Keratinocyte (primary cell): ENCODE measurements at regions not wholly inside any gene's neighbourhood (a gene's known extent, or its start where the extent isn't known, plus 50 kb on each side); places are given as distances from the start of the nearest gene placed in this dataset.

ENCODE experiments used
- DNase-seq: peaks from one replicate; pipeline ENCODE4 v3.0.0-alpha.2; 2011; ENCODE audit warnings: low read depth, missing footprints, low spot score
- FAIRE-seq: peaks from 2 replicates; lab custom pipeline; 2011; peaks lifted over from hg19 to GRCh38; lab: Jason Lieb, UNC
- H2AFZ ChIP-seq: 2 replicates; pipeline ENCODE4 v1.6.0; 2012; ENCODE audit warnings: low read length, control low read depth, inconsistent platforms; ENCODE audit not compliant: control insufficient read depth
- H3K27ac ChIP-seq: 2 replicates; pipeline ENCODE4 v1.5.1; 2011; ENCODE audit warnings: low read length; ENCODE audit not compliant: control insufficient read depth, insufficient read depth
- H3K27me3 ChIP-seq: 3 replicates; pipeline ENCODE4 v1.6.0; 2011; ENCODE audit warnings: low read length; ENCODE audit not compliant: control insufficient read depth, insufficient read depth; ENCODE audit errors: extremely low read depth
- H3K36me3 ChIP-seq, 2 experiments: 2 replicates in 1 of 2; 3 replicates in 1 of 2; pipeline ENCODE4 v1.5.1; 2011; ENCODE audit warnings: low read length in 2 of 2, mild to moderate bottlenecking in 1 of 2; ENCODE audit not compliant: control insufficient read depth in 2 of 2, insufficient read depth in 2 of 2; ENCODE audit errors: extremely low read depth in 1 of 2
- H3K4me1 ChIP-seq: 3 replicates; pipeline ENCODE4 v1.5.1; 2011; ENCODE audit warnings: low read length; ENCODE audit not compliant: control insufficient read depth, insufficient read depth; ENCODE audit errors: extremely low read depth
- H3K4me2 ChIP-seq: 3 replicates; pipeline ENCODE4 v1.6.0; 2011; ENCODE audit warnings: low read depth, low read length; ENCODE audit not compliant: control insufficient read depth, insufficient read depth; ENCODE audit errors: extremely low read depth
- H3K4me3 ChIP-seq, 3 experiments: fragments of 200-600 bp in 1 of 3; sonication (generic) in 1 of 3; 2 replicates in 2 of 3; 3 replicates in 1 of 3; pipeline ENCODE4 v1.5.1; 2011 to 2016; ENCODE audit warnings: low read length in 3 of 3, mild to moderate bottlenecking in 3 of 3, control low read depth in 2 of 3, inconsistent platforms in 1 of 3, low read depth in 1 of 3, mixed read lengths in 1 of 3, mixed run types in 1 of 3, moderate library complexity in 1 of 3; ENCODE audit not compliant: control insufficient read depth in 2 of 3, insufficient read depth in 2 of 3; ENCODE audit errors: extremely low read depth in 1 of 3
- H3K79me2 ChIP-seq: 2 replicates; pipeline ENCODE4 v1.6.0; 2012; ENCODE audit warnings: low read length; ENCODE audit not compliant: control insufficient read depth, insufficient read depth
- H3K9ac ChIP-seq: 3 replicates; pipeline ENCODE4 v1.6.0; 2011; ENCODE audit warnings: low read length; ENCODE audit not compliant: control insufficient read depth, insufficient read depth; ENCODE audit errors: extremely low read depth
- H3K9me1 ChIP-seq: 3 replicates; pipeline ENCODE4 v1.6.0; 2011; ENCODE audit warnings: low read length; ENCODE audit not compliant: control insufficient read depth, insufficient read depth; ENCODE audit errors: extremely low read depth
- H3K9me3 ChIP-seq: 2 replicates; pipeline ENCODE4 v1.5.1; 2012; ENCODE audit warnings: low read depth, low read length; ENCODE audit not compliant: control insufficient read depth
- H4K20me1 ChIP-seq: 3 replicates; pipeline ENCODE4 v1.6.0; 2011; ENCODE audit warnings: low read length; ENCODE audit not compliant: control insufficient read depth, insufficient read depth; ENCODE audit errors: extremely low read depth
- EZH2 ChIP-seq: IDR thresholded peaks from one replicate; pipeline ENCODE4 v1.6.1; 2012; ENCODE audit warnings: inconsistent platforms, mild to moderate bottlenecking, low read length, moderate library complexity
- dilution Hi-C: fragments of 300-500 bp; cut with MboI; formaldehyde crosslinking; loops from one replicate; pipeline ENCODE4 v1.7.0; 2020; ENCODE audit warnings: low sequenced_read_pairs; ENCODE audit not compliant: extremely low pct_ligation_motif_present
- TF ChIP-seq, protein P1 (sequence below), 3 experiments: IDR thresholded peaks in 1 of 3; conservative IDR thresholded peaks in 1 of 3; optimal IDR thresholded peaks in 1 of 3; 2 replicates in 2 of 3; 3 replicates in 1 of 3; pipeline versions ENCODE3 to v1.5.1; 2011; ENCODE audit warnings: low read length in 3 of 3, mild to moderate bottlenecking in 3 of 3, moderate library complexity in 2 of 3, control low read depth in 1 of 3, inconsistent platforms in 1 of 3; ENCODE audit not compliant: insufficient read depth in 2 of 3; ENCODE audit errors: extremely low read depth in 1 of 3

GRCh38 chr10:117726596-117727295 is 184.2 kb downstream of the EMX2 start:
- TF ChIP-seq, protein P1, sequence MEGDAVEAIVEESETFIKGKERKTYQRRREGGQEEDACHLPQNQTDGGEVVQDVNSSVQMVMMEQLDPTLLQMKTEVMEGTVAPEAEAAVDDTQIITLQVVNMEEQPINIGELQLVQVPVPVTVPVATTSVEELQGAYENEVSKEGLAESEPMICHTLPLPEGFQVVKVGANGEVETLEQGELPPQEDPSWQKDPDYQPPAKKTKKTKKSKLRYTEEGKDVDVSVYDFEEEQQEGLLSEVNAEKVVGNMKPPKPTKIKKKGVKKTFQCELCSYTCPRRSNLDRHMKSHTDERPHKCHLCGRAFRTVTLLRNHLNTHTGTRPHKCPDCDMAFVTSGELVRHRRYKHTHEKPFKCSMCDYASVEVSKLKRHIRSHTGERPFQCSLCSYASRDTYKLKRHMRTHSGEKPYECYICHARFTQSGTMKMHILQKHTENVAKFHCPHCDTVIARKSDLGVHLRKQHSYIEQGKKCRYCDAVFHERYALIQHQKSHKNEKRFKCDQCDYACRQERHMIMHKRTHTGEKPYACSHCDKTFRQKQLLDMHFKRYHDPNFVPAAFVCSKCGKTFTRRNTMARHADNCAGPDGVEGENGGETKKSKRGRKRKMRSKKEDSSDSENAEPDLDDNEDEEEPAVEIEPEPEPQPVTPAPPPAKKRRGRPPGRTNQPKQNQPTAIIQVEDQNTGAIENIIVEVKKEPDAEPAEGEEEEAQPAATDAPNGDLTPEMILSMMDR (optimal IDR thresholded peaks at IDR 0.05 in 1 of 3, IDR thresholded peaks at IDR 0.05 in 1 of 3, conservative IDR thresholded peaks at IDR 0.05 in 1 of 3; ENCODE audit: extremely low read depth in 1 of 3, insufficient read depth in 2 of 3, low read length in 3 of 3), result no peak
- TF ChIP-seq EZH2, result no peak
- Histone ChIP-seq H3K4me2 (no peak overlapping the region), H3K4me3 (no peak overlapping the region), H3K9me1 (no peaks in the 10 kb centered on the region), H3K9ac (no peak overlapping the region), H4K20me1 (no peaks in the 10 kb centered on the region), H3K79me2 (no peaks in the 10 kb centered on the region), H3K27ac (no peak overlapping the region), H3K27me3 (peaks cover 10% of the 10 kb centered on the region), H3K9me3 (no peaks in the 10 kb centered on the region), H3K4me1 (no peaks in the 10 kb centered on the region), H2AFZ (no peak overlapping the region), H3K36me3 (no peaks in the 10 kb centered on the region)
- FAIRE-seq (no peak), DNase-seq (no peak)
- dilution Hi-C loops, result no loop called here

GRCh38 chr10:117727421-117727820 is 184.9 kb downstream of the EMX2 start:
- Histone ChIP-seq H3K4me2 (no peak overlapping the region), H3K4me3 (no peak overlapping the region), H3K9me1 (no peaks in the 10 kb centered on the region), H2AFZ (no peak overlapping the region), H3K27me3 (peaks cover 10% of the 10 kb centered on the region), H4K20me1 (no peaks in the 10 kb centered on the region), H3K79me2 (no peaks in the 10 kb centered on the region), H3K27ac (no peak overlapping the region), H3K36me3 (no peaks in the 10 kb centered on the region), H3K9me3 (no peaks in the 10 kb centered on the region), H3K4me1 (no peaks in the 10 kb centered on the region), H3K9ac (no peak overlapping the region)
- FAIRE-seq, result no peak
- no peak for DNase-seq
- dilution Hi-C loops, result no loop called here
- no peak for TF ChIP-seq EZH2
- TF ChIP-seq, protein P1 (optimal IDR thresholded peaks at IDR 0.05 in 1 of 3, IDR thresholded peaks at IDR 0.05 in 1 of 3, conservative IDR thresholded peaks at IDR 0.05 in 1 of 3; ENCODE audit: extremely low read depth in 1 of 3, insufficient read depth in 2 of 3, low read length in 3 of 3), result no peak
